ENCODE measurements at regions not wholly inside any gene's neighbourhood (a gene's known extent, or its start where the extent isn't known, plus 50 kb on each side); places are given as distances from the start of the nearest gene placed in this dataset.
"Not testable (repeated sequence)": the region's sequence is repeated elsewhere in the genome, so short reads cannot be mapped to it uniquely, and the experiment has no call there.

- DNase-seq = no peak
These were observed 186.1 kb downstream of the MTERF1 start for GRCh38 chr7:91694351-91694841.

DNA sequence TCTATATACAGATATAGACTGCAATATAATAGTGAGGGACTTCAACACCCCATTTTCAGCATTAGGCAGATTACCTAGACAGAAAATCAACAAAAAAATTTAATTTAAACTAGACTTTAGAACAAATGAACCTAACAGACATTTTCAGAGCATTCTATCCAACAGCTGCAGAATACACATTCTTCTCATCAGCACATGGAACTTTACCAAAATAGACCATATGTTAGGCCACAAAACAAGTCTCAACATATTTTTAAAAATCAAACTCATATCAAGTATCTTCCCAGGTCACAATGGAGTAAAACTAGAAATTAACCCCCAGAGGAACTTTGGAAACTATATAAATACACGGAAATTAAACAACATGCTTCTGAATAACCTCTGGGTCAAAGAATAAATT lies 169.6 kb downstream of the MTERF1 start:
- DNase-seq = peak; percentile 33

- no peak for DNase-seq
These were observed 166.8 kb downstream of the MTERF1 start for GRCh38 chr7:91713669-91714068.

GRCh38 chr7:91717681-91718470 lies 162.6 kb downstream of the MTERF1 start:
- no peak for DNase-seq

DNA sequence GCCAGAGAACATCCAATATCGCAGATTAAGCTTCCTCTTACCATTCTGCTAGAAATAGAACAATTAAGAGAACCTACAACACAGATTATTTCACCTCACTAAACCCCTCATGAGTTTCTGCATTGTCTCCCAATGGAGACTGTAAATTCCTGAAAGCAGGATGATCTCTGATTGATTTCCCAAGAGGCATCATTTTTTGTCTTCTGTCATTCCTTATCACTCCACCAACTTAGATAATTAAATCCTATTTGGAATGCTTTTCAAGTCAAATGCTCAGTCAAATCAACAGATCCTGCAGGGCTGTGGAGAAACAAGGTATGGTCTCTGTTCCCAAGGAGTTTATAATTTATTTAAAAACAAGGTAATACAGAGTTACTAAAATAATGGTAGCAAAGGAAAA lies 161.5 kb downstream of the MTERF1 start:
- DNase-seq = no peak

DNA sequence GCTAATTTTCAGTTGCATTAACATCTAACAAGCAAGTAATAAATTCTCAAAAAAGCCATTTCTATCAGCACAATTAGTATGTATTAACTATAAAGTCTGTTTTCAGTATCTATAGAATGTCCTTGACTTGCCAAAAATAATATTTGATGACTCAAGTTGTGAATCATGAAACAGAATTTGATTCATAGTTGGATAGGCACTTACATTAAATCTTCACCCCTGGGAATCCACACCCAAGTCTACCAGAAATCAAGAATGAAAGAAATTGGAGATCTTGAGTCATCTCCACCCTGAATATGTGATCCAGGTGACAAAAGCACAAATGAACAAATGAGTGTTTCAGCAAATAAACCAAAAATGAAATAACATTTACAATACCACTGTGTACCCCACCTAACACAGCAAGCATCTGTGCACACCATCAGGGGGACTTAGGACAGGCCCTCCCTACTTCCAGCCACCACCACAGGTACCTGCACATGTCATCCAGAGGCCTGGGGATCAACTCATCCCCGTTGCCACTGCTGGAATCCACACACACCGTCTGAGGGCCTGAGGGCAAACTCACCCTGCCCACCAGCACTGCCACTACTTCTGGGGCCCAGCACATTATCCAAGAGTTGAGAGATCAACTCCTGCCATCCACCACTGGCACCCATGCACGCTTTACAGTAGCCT lies 160.1 kb downstream of the MTERF1 start:
- no peak for DNase-seq

GRCh38 chr7:91722831-91723230 lies 157.7 kb downstream of the MTERF1 start:
- DNase-seq = no peak

DNA sequence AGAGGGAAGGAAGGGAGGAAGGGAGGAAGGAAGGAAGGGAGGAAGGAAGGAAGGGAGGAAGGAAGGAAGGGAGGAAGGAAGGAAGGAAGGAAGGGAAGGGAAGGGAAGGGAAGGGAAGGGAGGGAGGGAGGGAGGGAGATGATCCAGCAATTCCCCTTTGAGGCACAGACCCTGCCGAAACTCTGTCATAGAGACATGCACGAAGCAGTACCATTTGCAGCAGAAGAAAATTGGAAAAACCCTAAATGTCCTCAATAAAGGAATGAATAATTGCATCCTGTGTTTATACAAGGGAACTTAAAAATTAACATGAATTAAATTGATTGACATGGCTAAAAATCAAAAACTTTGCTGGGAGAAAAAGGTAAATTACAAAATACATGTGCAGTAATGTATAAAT lies 151.5 kb downstream of the MTERF1 start:
- not testable (repeated sequence) for DNase-seq

GRCh38 chr7:91731976-91732375 lies 148.5 kb downstream of the MTERF1 start:
- DNase-seq = no peak

GRCh38 chr7:91749418-91749817 lies 131.1 kb downstream of the MTERF1 start:
- no peak for DNase-seq

DNA sequence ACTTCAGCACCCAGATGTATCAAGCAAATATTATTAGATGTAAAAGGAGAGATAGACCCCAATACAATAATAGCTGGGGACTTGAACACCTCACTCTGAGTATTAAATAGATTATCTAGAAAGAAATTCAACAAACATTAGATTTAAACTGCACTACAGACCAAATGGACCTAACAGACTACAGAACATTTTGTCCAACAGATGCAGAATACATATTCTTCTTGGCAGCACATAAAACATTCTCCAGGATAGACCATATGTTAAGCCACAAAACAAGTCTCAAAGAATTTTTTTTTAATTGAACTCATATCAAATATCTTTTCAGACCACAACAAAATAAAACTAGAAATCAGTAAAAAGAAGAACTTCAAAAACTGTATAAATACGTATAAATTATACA lies 130.4 kb downstream of the MTERF1 start:
- no peak for DNase-seq

GRCh38 chr7:91752102-91752501 lies 128.4 kb downstream of the MTERF1 start:
- DNase-seq = no peak

GRCh38 chr7:91754280-91754679 lies 126.2 kb downstream of the MTERF1 start:
- not testable (repeated sequence) for DNase-seq

GRCh38 chr7:91755121-91755520 lies 125.4 kb downstream of the MTERF1 start:
- not testable (repeated sequence) for DNase-seq

DNA sequence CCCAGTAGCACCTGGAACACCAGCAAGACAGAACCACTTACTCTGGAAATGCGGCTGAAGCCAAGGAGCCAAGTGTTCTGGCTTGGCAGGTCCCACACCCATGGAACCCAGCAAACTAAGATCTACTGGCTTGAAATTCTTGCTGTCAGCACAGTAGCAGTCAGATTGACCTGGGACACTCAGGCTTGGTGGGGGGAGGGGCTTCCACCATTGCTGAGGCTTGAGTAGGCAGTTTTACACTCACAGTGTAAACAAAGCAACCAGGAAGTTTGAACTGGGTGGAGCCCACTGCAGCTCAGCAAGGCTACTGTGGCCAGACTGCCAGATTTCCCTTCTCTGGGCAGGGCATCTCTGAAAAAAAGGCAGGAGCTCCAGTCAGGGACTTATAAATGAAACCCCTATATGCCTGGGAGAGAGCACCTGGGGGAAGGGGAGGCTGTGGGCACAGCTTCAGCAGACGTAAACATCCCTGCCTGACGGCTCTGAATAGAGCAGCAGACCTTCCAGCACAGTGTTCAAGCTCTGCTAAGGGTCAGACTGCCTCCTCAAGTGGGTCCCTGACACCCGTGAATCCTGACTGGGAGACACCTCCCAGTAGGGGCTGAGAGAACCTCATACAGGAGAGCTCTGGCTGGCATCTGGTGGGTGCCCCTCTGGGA lies 121.2 kb downstream of the MTERF1 start:
- DNase-seq = no peak

DNA sequence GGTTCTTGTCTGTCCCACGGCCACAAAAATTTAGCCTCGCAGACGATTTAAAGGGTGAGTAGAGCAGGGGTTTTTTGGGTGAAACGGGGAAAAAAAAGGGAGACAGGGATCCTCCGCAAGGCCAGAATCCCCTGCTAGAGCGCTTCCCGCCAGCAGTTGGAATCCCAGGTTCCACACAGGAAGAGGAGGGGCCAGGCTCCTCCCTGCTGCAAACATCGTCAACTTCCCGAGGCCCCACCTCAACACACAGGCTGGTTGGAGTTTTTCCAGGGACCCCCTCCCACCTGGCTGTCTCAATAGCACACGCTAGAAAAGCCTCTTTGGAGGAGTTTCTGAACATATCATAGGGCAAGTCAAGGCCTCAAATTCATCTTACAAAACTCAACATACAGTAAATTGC lies 112.7 kb downstream of the MTERF1 start:
- DNase-seq = no peak

- DNase-seq = no peak
These were observed 109.1 kb downstream of the MTERF1 start for GRCh38 chr7:91771394-91771793.

DNA sequence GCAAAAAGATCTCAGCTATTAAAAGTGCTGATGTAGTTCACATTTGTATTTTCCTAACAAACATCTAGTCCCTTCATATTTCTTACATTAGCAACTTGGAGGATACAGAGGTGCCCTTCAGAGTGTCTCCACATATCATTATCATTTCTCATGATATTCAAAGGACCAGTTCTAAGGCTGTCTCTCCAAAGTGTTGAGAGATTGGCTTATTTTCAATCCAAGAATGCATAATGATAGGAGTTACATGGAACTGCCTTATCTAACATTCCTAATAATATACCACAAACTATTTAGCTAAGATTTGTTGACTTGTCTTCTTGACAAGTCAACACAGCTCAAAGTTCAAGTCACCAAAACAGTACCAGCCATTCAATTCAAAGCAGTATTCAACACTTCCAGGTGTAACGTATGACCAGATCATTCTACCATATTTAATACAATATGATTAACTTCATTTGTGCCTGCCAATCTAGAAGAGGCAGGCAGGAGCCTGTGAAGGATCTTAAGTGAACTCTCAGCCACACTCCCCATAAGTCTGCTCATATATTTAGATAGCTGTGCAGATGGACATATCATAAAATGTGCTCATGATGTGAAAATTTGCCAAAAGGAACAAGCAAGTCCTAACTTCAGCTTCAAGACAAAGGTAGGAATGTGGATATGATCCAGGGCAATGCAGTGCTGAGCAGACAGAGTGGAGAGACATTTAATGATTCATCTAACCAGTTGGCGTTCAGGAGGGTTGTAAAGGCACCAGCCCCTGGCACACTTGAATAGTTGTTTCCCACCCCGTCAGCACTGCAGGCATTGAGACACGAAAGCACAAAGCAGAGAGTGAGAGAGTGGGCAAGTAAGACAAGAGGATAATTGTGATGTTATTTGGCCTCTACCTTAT lies 108.3 kb downstream of the MTERF1 start:
- peak; percentile 19 for DNase-seq

- DNase-seq = no peak
These were observed 104.3 kb downstream of the MTERF1 start for GRCh38 chr7:91776171-91776570.

DNA sequence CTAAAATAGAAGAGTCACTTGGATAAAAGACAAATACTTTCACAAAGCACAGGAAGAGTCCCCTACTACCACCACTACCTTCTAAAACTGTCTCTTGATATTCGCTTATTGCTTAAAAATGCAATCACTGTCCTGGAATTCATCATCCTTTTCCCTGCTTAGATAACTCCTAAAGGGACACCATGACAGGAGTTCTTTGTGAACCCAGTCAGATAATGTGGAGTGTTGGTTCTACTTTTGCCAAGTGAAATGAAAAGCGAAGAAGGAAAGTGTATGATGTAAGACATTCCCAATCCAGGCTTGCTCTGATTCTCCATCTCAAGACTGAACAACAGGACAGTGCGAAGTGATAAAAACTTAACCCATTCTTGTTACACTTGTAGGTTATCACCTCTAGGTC lies 103.0 kb downstream of the MTERF1 start:
- no peak for DNase-seq

DNA sequence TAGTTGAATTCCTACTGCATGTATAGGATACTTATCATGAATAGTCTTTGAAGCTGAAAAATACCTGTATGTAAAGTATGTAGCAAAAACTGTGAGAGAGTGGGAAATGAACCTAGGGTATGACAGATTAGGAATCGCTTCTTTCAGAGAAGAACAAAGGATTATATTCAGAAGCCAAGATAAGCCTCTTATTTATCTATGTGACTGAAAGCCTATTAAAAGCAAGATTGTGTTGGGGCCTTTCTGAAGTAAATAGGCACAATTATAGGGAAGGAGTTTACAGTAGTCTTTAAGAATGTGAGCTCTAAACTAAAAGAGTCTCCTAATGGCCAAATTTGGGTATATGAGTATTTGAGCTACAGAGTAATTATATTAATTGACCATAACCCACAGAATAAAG lies 102.1 kb downstream of the MTERF1 start:
- DNase-seq = no peak

DNA sequence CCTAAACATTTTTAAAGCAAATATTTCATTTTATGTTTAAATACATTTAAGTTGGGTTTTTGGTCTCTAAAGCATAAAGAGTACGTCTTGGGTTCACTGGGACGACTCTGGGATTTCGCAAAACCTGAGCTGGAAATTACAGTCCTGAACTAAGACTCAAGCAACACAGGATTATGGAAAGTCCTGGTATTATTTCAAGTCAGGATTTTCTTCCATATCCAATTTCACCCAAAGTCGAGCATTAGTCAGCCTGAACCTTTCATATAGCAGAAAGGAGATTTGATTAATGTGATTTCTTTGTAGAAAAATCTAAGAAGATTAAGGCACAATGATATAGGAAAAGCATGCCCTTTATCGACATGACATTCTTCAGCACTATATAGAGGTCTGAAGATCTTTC lies 100.0 kb downstream of the MTERF1 start:
- DNase-seq = no peak

Measured in skin of body (tissue), 1 donor.